ENCODE measurements at regions not wholly inside any gene's neighbourhood (a gene's known extent, or its start where the extent isn't known, plus 50 kb on each side); places are given as distances from the start of the nearest gene placed in this dataset.
"Not testable (repeated sequence)": the region's sequence is repeated elsewhere in the genome, so short reads cannot be mapped to it uniquely, and the experiment has no call there.

DNA sequence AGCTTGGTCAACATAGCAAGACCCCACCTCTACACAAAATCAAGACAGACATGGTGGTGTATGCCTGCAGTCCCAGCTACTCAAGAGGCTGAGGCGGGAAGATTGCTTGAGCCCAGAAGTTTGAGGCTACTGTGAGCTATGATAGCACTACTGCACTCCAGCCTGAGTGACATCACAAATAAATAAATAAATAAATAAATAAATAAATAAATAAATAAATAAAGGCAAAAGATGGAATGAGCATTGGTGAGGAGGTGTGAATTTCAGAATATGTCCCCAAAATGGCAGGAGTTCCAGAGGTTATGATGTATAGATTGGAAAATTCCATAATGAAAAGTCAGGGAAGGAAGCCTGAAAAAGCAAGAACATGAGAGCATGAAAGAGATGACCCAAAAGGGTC, 249.9 kb downstream of the MEX3B start:
- TF ChIP-seq, protein P1, sequence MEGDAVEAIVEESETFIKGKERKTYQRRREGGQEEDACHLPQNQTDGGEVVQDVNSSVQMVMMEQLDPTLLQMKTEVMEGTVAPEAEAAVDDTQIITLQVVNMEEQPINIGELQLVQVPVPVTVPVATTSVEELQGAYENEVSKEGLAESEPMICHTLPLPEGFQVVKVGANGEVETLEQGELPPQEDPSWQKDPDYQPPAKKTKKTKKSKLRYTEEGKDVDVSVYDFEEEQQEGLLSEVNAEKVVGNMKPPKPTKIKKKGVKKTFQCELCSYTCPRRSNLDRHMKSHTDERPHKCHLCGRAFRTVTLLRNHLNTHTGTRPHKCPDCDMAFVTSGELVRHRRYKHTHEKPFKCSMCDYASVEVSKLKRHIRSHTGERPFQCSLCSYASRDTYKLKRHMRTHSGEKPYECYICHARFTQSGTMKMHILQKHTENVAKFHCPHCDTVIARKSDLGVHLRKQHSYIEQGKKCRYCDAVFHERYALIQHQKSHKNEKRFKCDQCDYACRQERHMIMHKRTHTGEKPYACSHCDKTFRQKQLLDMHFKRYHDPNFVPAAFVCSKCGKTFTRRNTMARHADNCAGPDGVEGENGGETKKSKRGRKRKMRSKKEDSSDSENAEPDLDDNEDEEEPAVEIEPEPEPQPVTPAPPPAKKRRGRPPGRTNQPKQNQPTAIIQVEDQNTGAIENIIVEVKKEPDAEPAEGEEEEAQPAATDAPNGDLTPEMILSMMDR (IDR thresholded peaks at IDR 0.05; ENCODE audit: unreplicated experiment): no peak
- Mint-ChIP-seq H3K9me3 (ENCODE audit: low read depth) (no peaks in the 10 kb centered on the region), H3K4me1 (ENCODE audit: low read depth) (peaks cover 1% of the 10 kb centered on the region), H3K27me3 (no peaks in the 10 kb centered on the region), H3K4me3 (ENCODE audit: low read depth) (no peak overlapping the region), H3K27ac (no peak overlapping the region), H3K36me3 (ENCODE audit: insufficient read depth) (peaks cover 4% of the 10 kb centered on the region)
- no peak for DNase-seq (ENCODE audit: low spot score, unreplicated experiment)

DNA sequence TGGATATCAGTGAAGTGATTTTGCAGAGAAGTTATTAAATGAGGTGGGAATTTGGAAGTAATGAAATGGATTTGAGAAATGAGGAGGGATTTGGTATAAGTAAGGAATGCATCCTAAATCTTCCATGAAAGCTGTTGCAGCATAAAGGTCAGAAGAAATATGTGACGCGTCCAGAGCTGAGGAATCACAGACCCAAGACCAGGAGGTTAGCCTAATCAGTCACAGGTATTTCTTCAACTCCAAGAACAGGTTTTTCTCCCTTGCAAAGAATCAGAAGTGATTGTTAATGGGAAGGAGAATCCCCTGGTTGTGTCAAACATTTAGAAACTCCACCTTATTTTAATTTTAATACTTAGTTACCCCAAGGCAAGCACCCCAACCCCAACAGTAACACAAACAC, 253.2 kb downstream of the MEX3B start:
- peaks cover 6% of the 10 kb centered on the region for H3K36me3 Mint-ChIP-seq (ENCODE audit: insufficient read depth)
- no peaks in the 10 kb centered on the region for H3K9me3 Mint-ChIP-seq (ENCODE audit: low read depth)
- H3K27me3 Mint-ChIP-seq: no peaks in the 10 kb centered on the region
- H3K27ac Mint-ChIP-seq: no peak overlapping the region
- DNase-seq (ENCODE audit: low spot score, unreplicated experiment): no peak
- TF ChIP-seq, protein P1 (IDR thresholded peaks at IDR 0.05; ENCODE audit: unreplicated experiment): no peak
- H3K4me1 Mint-ChIP-seq (ENCODE audit: low read depth): peaks cover 1% of the 10 kb centered on the region
- no peak overlapping the region for H3K4me3 Mint-ChIP-seq (ENCODE audit: low read depth)

DNA sequence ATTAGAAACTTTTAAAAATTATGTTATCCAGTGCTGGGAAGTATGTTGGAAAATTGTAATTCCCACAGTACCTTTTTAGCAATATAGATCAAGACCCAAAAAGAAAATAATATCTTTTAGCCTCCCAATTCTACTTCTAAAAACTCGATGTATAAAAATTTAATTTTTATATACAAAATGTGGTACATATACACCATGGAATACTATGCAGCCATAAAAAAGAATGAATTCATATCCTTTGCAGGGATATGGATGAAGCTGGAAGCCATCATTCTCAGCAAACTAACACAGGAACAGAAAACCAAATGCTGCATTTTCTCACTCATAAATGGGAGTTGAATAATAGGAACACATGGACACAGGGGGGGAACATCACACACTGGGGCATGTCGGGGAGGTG, 254.5 kb downstream of the MEX3B start:
- H3K4me1 Mint-ChIP-seq (ENCODE audit: low read depth); H3K27me3 Mint-ChIP-seq; H3K27ac Mint-ChIP-seq; DNase-seq (ENCODE audit: low spot score, unreplicated experiment); H3K4me3 Mint-ChIP-seq (ENCODE audit: low read depth); H3K36me3 Mint-ChIP-seq (ENCODE audit: insufficient read depth); H3K9me3 Mint-ChIP-seq (ENCODE audit: low read depth): not testable (repeated sequence)

DNA sequence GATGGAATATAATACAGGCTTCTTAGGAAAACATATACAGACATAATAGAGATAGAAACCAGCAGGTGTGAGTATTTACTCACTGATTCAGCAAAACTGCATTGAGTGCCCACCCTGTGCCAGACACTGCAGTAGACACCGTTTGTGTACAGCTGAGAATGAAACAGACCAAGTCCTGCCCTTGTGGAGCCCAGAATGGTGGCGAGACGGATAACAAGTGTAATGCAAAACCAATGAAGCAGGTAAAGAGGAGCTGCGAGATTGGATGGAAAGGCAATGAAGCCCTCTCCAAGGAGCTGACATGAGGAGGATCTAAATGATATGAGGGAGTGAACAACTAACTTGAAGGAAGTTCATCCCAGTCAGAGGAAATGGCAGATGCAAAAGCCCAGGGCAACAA, 256.4 kb downstream of the MEX3B start:
- TF ChIP-seq, protein P1 (IDR thresholded peaks at IDR 0.05; ENCODE audit: unreplicated experiment): no peak
- no peak overlapping the region for H3K4me3 Mint-ChIP-seq (ENCODE audit: low read depth)
- H3K27ac Mint-ChIP-seq: no peak overlapping the region
- H3K4me1 Mint-ChIP-seq (ENCODE audit: low read depth): no peaks in the 10 kb centered on the region
- H3K36me3 Mint-ChIP-seq (ENCODE audit: insufficient read depth): peaks cover 13% of the 10 kb centered on the region
- DNase-seq (ENCODE audit: low spot score, unreplicated experiment): no peak
- no peaks in the 10 kb centered on the region for H3K27me3 Mint-ChIP-seq
- H3K9me3 Mint-ChIP-seq (ENCODE audit: low read depth): peaks cover 3% of the 10 kb centered on the region

GRCh38 chr15:81786776-81787175, 259.0 kb downstream of the MEX3B start:
- Mint-ChIP-seq H3K9me3 (ENCODE audit: low read depth) (peaks cover 3% of the 10 kb centered on the region), H3K4me3 (ENCODE audit: low read depth) (no peak overlapping the region)

DNA sequence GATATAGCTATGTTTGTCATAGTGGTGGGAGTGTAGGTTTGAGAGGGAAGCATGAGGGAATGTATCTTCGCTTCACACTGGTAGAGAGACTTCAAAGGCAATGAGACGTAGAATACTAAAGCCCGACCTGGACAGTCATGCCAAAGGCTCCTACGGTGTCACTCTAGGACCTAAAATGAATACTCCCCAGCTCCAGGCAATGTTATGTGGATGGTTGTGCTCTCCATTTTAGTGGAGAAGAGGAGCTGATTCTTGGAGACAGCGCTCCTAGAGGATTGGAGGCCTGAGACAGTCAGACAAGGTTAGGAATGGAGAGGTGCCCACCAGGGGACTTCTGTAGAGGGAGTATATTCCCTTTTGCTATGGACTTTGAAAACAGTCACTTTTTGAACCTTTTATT, 260.1 kb downstream of the MEX3B start:
- Mint-ChIP-seq H3K4me3 (ENCODE audit: low read depth) (no peak overlapping the region), H3K9me3 (ENCODE audit: low read depth) (peaks cover 3% of the 10 kb centered on the region), H3K27ac (no peak overlapping the region), H3K27me3 (no peaks in the 10 kb centered on the region), H3K36me3 (ENCODE audit: insufficient read depth) (peaks cover 13% of the 10 kb centered on the region), H3K4me1 (ENCODE audit: low read depth) (peaks cover under 1% of the 10 kb centered on the region)
- DNase-seq (ENCODE audit: low spot score, unreplicated experiment): no peak
- TF ChIP-seq, protein P1 (IDR thresholded peaks at IDR 0.05; ENCODE audit: unreplicated experiment): no peak

More at GRCh38 chr15:81786776-81787175, 259.0 kb downstream of the MEX3B start:
- TF ChIP-seq, protein P1 (IDR thresholded peaks at IDR 0.05; ENCODE audit: unreplicated experiment): no peak
- DNase-seq (ENCODE audit: low spot score, unreplicated experiment): no peak
- no peaks in the 10 kb centered on the region for H3K4me1 Mint-ChIP-seq (ENCODE audit: low read depth)
- H3K36me3 Mint-ChIP-seq (ENCODE audit: insufficient read depth): peaks cover 13% of the 10 kb centered on the region
- H3K27ac Mint-ChIP-seq: no peak overlapping the region
- no peaks in the 10 kb centered on the region for H3K27me3 Mint-ChIP-seq
